HepG2 (cell line): ENCODE measurements at regions not wholly inside any gene's neighbourhood (a gene's known extent, or its start where the extent isn't known, plus 50 kb on each side); places are given as distances from the start of the nearest gene placed in this dataset.
"Not testable (repeated sequence)": the region's sequence is repeated elsewhere in the genome, so short reads cannot be mapped to it uniquely, and the experiment has no call there.

Experiments used
- ATAC-seq: fragments of 200-7000 bp; cut with Tn5 transposase; 3 replicates; pipeline ENCODE4 v1.9.1; 2020; ENCODE audit warnings: mild to moderate bottlenecking, moderate library complexity
- BruUV-seq: library from RNA; stranded (reverse); fragments of 400-500 nt; replicated peaks from 2 replicates; lab custom pipeline; 2021; lab: Mats Ljungman, UMichigan
- CTCF ChIA-PET: fragments of 300-600 bp; formaldehyde crosslinking; extraction: SDS; loops from one replicate; lab custom pipeline; 2021; ENCODE audit warnings: low total read pairs, inconsistent platforms, low intra/inter-chr PET ratio; lab: Yijun Ruan, JAX
- POLR2A ChIA-PET: fragments of 350-600 bp; sonication (Branson Sonifier 250); formaldehyde crosslinking; loops from one replicate; lab custom pipeline; 2020; ENCODE audit warnings: antibody characterized with exemption, inconsistent platforms; lab: Yijun Ruan, JAX
- DNase-seq: peaks from one replicate; pipeline ENCODE4 v3.0.0-alpha.2; 2015; ENCODE audit warnings: low spot score
- FAIRE-seq: peaks from 3 replicates; lab custom pipeline; 2011; peaks lifted over from hg19 to GRCh38; lab: Jason Lieb, UNC
- H2AFZ ChIP-seq: one replicate; pipeline ENCODE4 v1.6.1; 2011; ENCODE audit warnings: low read length, inconsistent platforms
- H3K27ac ChIP-seq: fragments of 300-600 bp; 3 replicates; pipeline ENCODE4 v1.8.0; 2011; ENCODE audit warnings: mixed run types, mild to moderate bottlenecking, mixed read lengths, low read length, inconsistent platforms; ENCODE audit not compliant: insufficient read depth; ENCODE audit errors: extremely low read length
- H3K27me3 ChIP-seq, 2 experiments: fragments of 200-600 bp in 1 of 2; 2 replicates in 1 of 2; 3 replicates in 1 of 2; pipeline versions ENCODE4 v1.6.0 to v1.8.0; 2011; ENCODE audit warnings: low read length in 2 of 2, mild to moderate bottlenecking in 2 of 2, moderate library complexity in 2 of 2, inconsistent platforms in 1 of 2; ENCODE audit not compliant: insufficient read depth in 2 of 2, control insufficient read depth in 1 of 2
- H3K36me3 ChIP-seq, 2 experiments: fragments of 200-600 bp in 1 of 2; replicated peaks in 1 of 2; 2 replicates in 1 of 2; 3 replicates in 1 of 2; pipeline versions ENCODE4 v1.5.1 to v1.8.0; 2011; ENCODE audit warnings: low read length in 2 of 2, inconsistent platforms in 1 of 2; ENCODE audit not compliant: insufficient read depth in 2 of 2, control insufficient read depth in 1 of 2
- H3K4me1 ChIP-seq: 2 replicates; pipeline ENCODE4 v1.5.1; 2012; ENCODE audit warnings: low read length, inconsistent platforms; ENCODE audit not compliant: insufficient read depth
- H3K4me2 ChIP-seq: 2 replicates; pipeline ENCODE4 v1.6.0; 2011; ENCODE audit warnings: low read depth, low read length, inconsistent platforms
- H3K4me3 ChIP-seq, 3 experiments: fragments of 200-600 bp in 1 of 3; sonication (generic), shearing (Covaris generic) in 1 of 3; replicated peaks in 1 of 3; 2 replicates each; pipeline ENCODE4 v1.5.1; 2011 to 2016; ENCODE audit warnings: low read length in 3 of 3, inconsistent platforms in 2 of 3, low read depth in 2 of 3, mild to moderate bottlenecking in 2 of 3, control low read depth in 1 of 3, mixed read lengths in 1 of 3; ENCODE audit not compliant: insufficient read depth in 1 of 3
- H3K79me2 ChIP-seq: one replicate; pipeline ENCODE4 v1.6.1; 2011; ENCODE audit warnings: low read length, inconsistent platforms; ENCODE audit not compliant: insufficient read depth
- H3K9ac ChIP-seq: 2 replicates; pipeline ENCODE4 v1.6.0; 2011; ENCODE audit warnings: mild to moderate bottlenecking, low read depth, low read length, inconsistent platforms; ENCODE audit not compliant: insufficient read depth
- H3K9me3 ChIP-seq: 2 replicates; pipeline ENCODE4 v1.5.1; 2012; ENCODE audit warnings: mild to moderate bottlenecking, low read length
- H4K20me1 ChIP-seq: 2 replicates; pipeline ENCODE4 v1.6.0; 2011; ENCODE audit warnings: inconsistent platforms, mild to moderate bottlenecking, low read length, moderate library complexity; ENCODE audit not compliant: insufficient read depth
- BATF2 ChIP-seq: sonication (generic); formaldehyde crosslinking; IDR thresholded peaks from 2 replicates; pipeline ENCODE4 v1.8.0; 2022; ENCODE audit warnings: mild to moderate bottlenecking, missing genetic modification reagents, moderate library complexity
- FOXJ3 ChIP-seq: sonication (generic); formaldehyde crosslinking; IDR thresholded peaks from 2 replicates; pipeline ENCODE4 v1.4.0; 2020; ENCODE audit warnings: missing genetic modification reagents, mild to moderate bottlenecking, borderline replicate concordance
- GRHL1 ChIP-seq: sonication (generic); formaldehyde crosslinking; conservative IDR thresholded peaks from 2 replicates; pipeline ENCODE4 v1.8.0; 2022; ENCODE audit warnings: missing genetic modification reagents
- JUNB ChIP-seq: sonication (generic); formaldehyde crosslinking; IDR thresholded peaks from 2 replicates; pipeline ENCODE4 v1.8.0; 2022; ENCODE audit warnings: missing genetic modification reagents, mild to moderate bottlenecking, borderline replicate concordance
- PLRG1 ChIP-seq: fragments of 450-650 bp; conservative IDR thresholded peaks from 2 replicates; pipeline ENCODE4 v1.6.1; 2016
- XBP1 ChIP-seq: sonication (generic); formaldehyde crosslinking; IDR thresholded peaks from 2 replicates; pipeline ENCODE4 v1.5.0; 2020; ENCODE audit warnings: missing genetic modification reagents
- ZNF335 ChIP-seq: sonication (generic); formaldehyde crosslinking; IDR thresholded peaks from 2 replicates; pipeline ENCODE4 v1.4.0; 2020; ENCODE audit warnings: missing genetic modification reagents
- ZNF432 ChIP-seq: sonication (generic); formaldehyde crosslinking; IDR thresholded peaks from 2 replicates; pipeline ENCODE4 v1.5.0; 2020; ENCODE audit warnings: missing genetic modification reagents, mild to moderate bottlenecking, borderline replicate concordance
- ZNF616 ChIP-seq: sonication (generic); formaldehyde crosslinking; IDR thresholded peaks from 2 replicates; pipeline ENCODE4 v1.5.0; 2020; ENCODE audit warnings: low read depth, mild to moderate bottlenecking, missing genetic modification reagents
- ZNF646 ChIP-seq: sonication (generic); formaldehyde crosslinking; IDR thresholded peaks from 2 replicates; pipeline ENCODE4 v1.9.0; 2021; ENCODE audit warnings: mild to moderate bottlenecking, missing genetic modification reagents
- ZNF879 ChIP-seq: sonication (generic); formaldehyde crosslinking; IDR thresholded peaks from 2 replicates; pipeline ENCODE4 v1.8.1; 2023; ENCODE audit warnings: missing genetic modification reagents
- WGBS: methylation state at CpG from one replicate; pipeline ENCODE4 v1.1.6; 2017; ENCODE audit warnings: low lambda C conversion rate; 5-methylcytosine and 5-hydroxymethylcytosine counted together
- in situ Hi-C: cut with HindIII; loops from 2 replicates; pipeline ENCODE4 v1.10.0; 2017; ENCODE audit warnings: low pct_unique_long_range_greater_than_20kb; ENCODE audit not compliant: extremely low pct_ligation_motif_present
- intact Hi-C: fragments of 100-400 bp; cut with micrococcal nuclease; formaldehyde crosslinking; loops from one replicate; pipeline ENCODE4 v1.10.0; 2022; ENCODE audit not compliant: unreplicated experiment

GRCh38 chr10:15960277-15960676 lies 100.0 kb upstream of the MINDY3 start:
- DNase-seq (no peak), FAIRE-seq (no peak), ATAC-seq (no peak)
- CTCF ChIA-PET = no interaction called here
- Histone ChIP-seq H4K20me1 (no peaks in the 10 kb centered on the region), H3K79me2 (no peaks in the 10 kb centered on the region), H3K36me3 (no peaks in the 10 kb centered on the region), H3K27me3 (no peaks in the 10 kb centered on the region), H3K4me1 (no peaks in the 10 kb centered on the region), H3K9me3 (no peaks in the 10 kb centered on the region), H3K27ac (no peak overlapping the region), H3K4me2 (no peak overlapping the region), H2AFZ (no peak overlapping the region), H3K9ac (no peak overlapping the region), H3K4me3 (no peak overlapping the region)
- in situ Hi-C loops (no loop called here), intact Hi-C loops (no loop called here)
- no peak for TF ChIP-seq GRHL1
- TF ChIP-seq XBP1 = no peak
- no peak for TF ChIP-seq ZNF616
- TF ChIP-seq ZNF879 (CRISPR knock-in tag) = no peak
- no peak for TF ChIP-seq ZNF335 (CRISPR knock-in tag)
- no peak for TF ChIP-seq ZNF646 (CRISPR knock-in tag)
- no peak for TF ChIP-seq ZNF432 (CRISPR knock-in tag)
- TF ChIP-seq PLRG1 = no peak
- no peak for TF ChIP-seq BATF2
- no peak for TF ChIP-seq FOXJ3 (CRISPR knock-in tag)
- TF ChIP-seq JUNB = no peak
- BruUV-seq = no TSS peak
- 9% methylated on average over 5 of the region's 5 CpGs for WGBS
- POLR2A ChIA-PET = no interaction called here

- in situ Hi-C loops, DNase-seq, FAIRE-seq, H3K79me2 ChIP-seq, H2AFZ ChIP-seq, H3K4me1 ChIP-seq, H3K36me3 ChIP-seq, intact Hi-C loops, POLR2A ChIA-PET, CTCF ChIA-PET, ATAC-seq, H3K9ac ChIP-seq, H3K27me3 ChIP-seq, BruUV-seq, H3K4me3 ChIP-seq, H4K20me1 ChIP-seq, H3K27ac ChIP-seq, H3K4me2 ChIP-seq, H3K9me3 ChIP-seq: not testable (repeated sequence)
- WGBS = 2% methylated on average over 5 of the region's 5 CpGs
Measured at GRCh38 chr10:15972736-15973135, 112.4 kb upstream of the MINDY3 start.
